Prostate gland (tissue), 2 donors: ENCODE measurements at regions not wholly inside any gene's neighbourhood (a gene's known extent, or its start where the extent isn't known, plus 50 kb on each side); places are given as distances from the start of the nearest gene placed in this dataset.
"Not testable (repeated sequence)": the region's sequence is repeated elsewhere in the genome, so short reads cannot be mapped to it uniquely, and the experiment has no call there.

Experiments used
- DNase-seq: peaks from one replicate; pipeline ENCODE4 v3.0.0-alpha.2; 2019; ENCODE audit warnings: low spot score
- H3K27ac ChIP-seq, 2 donors: fragments of 200-600 bp; sonication (generic); 2 replicates each; pipeline ENCODE4 v1.5.1; 2017 to 2019
- H3K27me3 ChIP-seq: fragments of 200-600 bp; sonication (generic); replicated peaks from 2 replicates; pipeline ENCODE4 v1.5.1; 2019; ENCODE audit not compliant: insufficient read depth
- H3K36me3 ChIP-seq, 2 donors: fragments of 200-600 bp; sonication (generic); 1 replicate in 1 of 2; 2 replicates in 1 of 2; pipeline versions ENCODE4 v1.5.1 to v1.8.1; 2017 to 2019
- H3K4me1 ChIP-seq: fragments of 200-600 bp; sonication (generic); replicated peaks from 2 replicates; pipeline ENCODE4 v1.5.1; 2019
- H3K4me3 ChIP-seq, 2 donors: fragments of 200-600 bp; sonication (generic); 2 replicates each; pipeline ENCODE4 v1.5.1; 2017 to 2019
- H3K9me3 ChIP-seq: fragments of 200-600 bp; sonication (generic); 2 replicates; pipeline ENCODE4 v1.5.1; 2017
- CTCF ChIP-seq, 4 experiments: fragments of 200-600 bp in 2 of 4; fragments of 450-650 bp in 2 of 4; sonication (generic) in 2 of 4; IDR thresholded peaks; 1 replicate in 3 of 4; 2 replicates in 1 of 4; pipeline ENCODE4 v1.5.1; 2016 to 2019; ENCODE audit warnings: antibody characterized with exemption in 4 of 4, mild to moderate bottlenecking in 2 of 4, moderate library complexity in 2 of 4
- POLR2A ChIP-seq: fragments of 450-650 bp; IDR thresholded peaks from one replicate; pipeline ENCODE4 v1.6.1; 2016; ENCODE audit warnings: antibody characterized with exemption, mild to moderate bottlenecking
- POLR2AphosphoS5 ChIP-seq: sonication (generic); formaldehyde crosslinking; IDR thresholded peaks from one replicate; pipeline ENCODE4 v1.6.1; 2017; ENCODE audit warnings: antibody characterized with exemption
- WGBS: methylation state at CpG from one replicate; pipeline ENCODE4 v1.1.5; 2018; 5-methylcytosine and 5-hydroxymethylcytosine counted together
- intact Hi-C: fragments of 100-400 bp; cut with DNase I; formaldehyde crosslinking; loops from one replicate; pipeline ENCODE4 v1.14.2; 2022

DNA sequence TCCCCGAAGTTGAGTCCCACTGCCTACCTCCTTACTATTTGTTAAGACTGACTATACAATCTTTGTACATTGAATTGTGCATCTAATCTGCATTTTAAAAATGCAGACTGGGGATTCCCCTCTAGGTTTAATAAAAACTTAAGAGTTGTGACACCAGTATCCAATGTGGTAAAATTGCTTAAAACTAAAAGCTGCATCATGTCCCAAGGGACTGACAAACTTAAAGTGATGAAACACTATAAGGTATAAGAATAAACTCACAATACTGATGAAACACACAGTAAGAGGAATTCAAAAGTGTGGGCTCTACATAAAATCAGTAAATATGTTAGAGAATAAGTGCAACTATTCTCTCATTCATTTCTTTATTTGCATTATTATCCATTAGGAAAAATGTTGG is 1905.1 kb downstream of the MAT2B start:
- no peak overlapping the region for H3K27ac ChIP-seq
- TF ChIP-seq POLR2A, result no peak
- no peak for TF ChIP-seq POLR2AphosphoS5
- no peak for TF ChIP-seq CTCF (IDR thresholded peaks at IDR 0.05)
- intact Hi-C loops, result no loop called here
- no peak overlapping the region for H3K4me3 ChIP-seq
- no peaks in the 10 kb centered on the region for H3K9me3 ChIP-seq
- H3K36me3 ChIP-seq, result no peaks in the 10 kb centered on the region
- 89% methylated on average over 1 of the region's 1 CpG for WGBS
- no peak for DNase-seq
- no peaks in the 10 kb centered on the region for H3K4me1 ChIP-seq
- H3K27me3 ChIP-seq, result no peaks in the 10 kb centered on the region

- H3K27me3 ChIP-seq, H3K36me3 ChIP-seq, H3K9me3 ChIP-seq, H3K27ac ChIP-seq, DNase-seq, intact Hi-C loops, H3K4me1 ChIP-seq, H3K4me3 ChIP-seq: not testable (repeated sequence)
- 88% methylated on average over 1 of the region's 1 CpG for WGBS
These were observed 1906.1 kb downstream of the MAT2B start for GRCh38 chr5:165411532-165411931.

DNA sequence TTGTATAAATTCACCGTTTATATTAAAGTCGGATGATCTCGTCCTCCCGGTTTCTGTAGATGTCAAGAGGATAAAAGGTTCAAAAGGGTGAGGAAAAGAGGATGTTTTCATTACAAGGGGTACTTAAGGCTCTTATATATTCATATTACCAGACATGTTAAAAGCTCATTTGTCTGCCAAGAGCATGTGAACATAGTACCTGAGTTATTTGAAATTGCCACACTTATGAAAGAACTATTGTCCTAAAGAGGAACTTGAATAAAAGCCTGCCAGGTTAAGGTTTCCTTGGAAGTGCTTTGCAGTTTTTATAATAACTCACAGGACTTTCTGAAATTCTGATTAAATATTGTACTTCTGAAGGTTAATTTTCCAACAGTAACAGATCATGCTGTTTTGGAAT is 1915.1 kb downstream of the MAT2B start:
- TF ChIP-seq POLR2AphosphoS5, result no peak
- TF ChIP-seq CTCF (IDR thresholded peaks at IDR 0.05), result no peak
- TF ChIP-seq POLR2A, result no peak
- WGBS, result 13% methylated on average over 4 of the region's 4 CpGs
- intact Hi-C loops, result no loop called here
- Histone ChIP-seq H3K36me3 (no peaks in the 10 kb centered on the region), H3K9me3 (no peaks in the 10 kb centered on the region), H3K4me3 (no peak overlapping the region), H3K27me3 (no peaks in the 10 kb centered on the region), H3K4me1 (no peaks in the 10 kb centered on the region), H3K27ac (no peak overlapping the region)
- no peak for DNase-seq

- TF ChIP-seq POLR2A (no peak), CTCF (IDR thresholded peaks at IDR 0.05) (no peak), POLR2AphosphoS5 (no peak)
- Histone ChIP-seq H3K4me3 (no peak overlapping the region), H3K9me3 (no peaks in the 10 kb centered on the region), H3K27ac (no peak overlapping the region), H3K4me1 (no peaks in the 10 kb centered on the region), H3K36me3 (no peaks in the 10 kb centered on the region), H3K27me3 (no peaks in the 10 kb centered on the region)
- intact Hi-C loops, result no loop called here
- no peak for DNase-seq
- 86% methylated on average over 10 of the region's 10 CpGs for WGBS
These were observed 1918.4 kb downstream of the MAT2B start for GRCh38 chr5:165423697-165424299.

GRCh38 chr5:165425594-165425993 is 1920.2 kb downstream of the MAT2B start:
- no peak overlapping the region for H3K4me3 ChIP-seq
- no peak overlapping the region for H3K27ac ChIP-seq
- no peak for DNase-seq
- intact Hi-C loops, result no loop called here
- no peak for TF ChIP-seq POLR2AphosphoS5
- no peak for TF ChIP-seq POLR2A
- 73% methylated on average over 4 of the region's 4 CpGs for WGBS
- no peaks in the 10 kb centered on the region for H3K36me3 ChIP-seq
- no peaks in the 10 kb centered on the region for H3K9me3 ChIP-seq
- no peaks in the 10 kb centered on the region for H3K4me1 ChIP-seq
- H3K27me3 ChIP-seq, result no peaks in the 10 kb centered on the region

DNA sequence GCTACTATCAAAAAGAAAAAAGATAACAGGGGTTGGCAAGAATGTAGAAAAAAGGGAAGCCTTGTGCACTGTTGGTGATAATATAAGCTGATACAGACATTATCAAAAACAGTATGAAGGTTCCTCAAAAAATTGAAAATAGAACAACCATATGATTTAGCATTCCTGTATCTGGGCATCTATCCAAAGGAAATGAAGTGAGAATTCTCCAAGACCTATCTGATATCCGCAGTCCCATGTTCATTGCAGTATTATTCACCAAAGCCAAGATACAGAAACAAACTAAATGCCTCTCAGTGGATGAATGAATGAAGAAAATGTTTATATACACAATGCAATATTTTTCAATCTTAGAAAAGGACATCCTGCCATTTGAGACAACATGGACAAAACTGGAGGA is 1943.3 kb downstream of the MAT2B start:
- Histone ChIP-seq H3K27ac (no peak overlapping the region), H3K4me1 (no peaks in the 10 kb centered on the region), H3K27me3 (no peaks in the 10 kb centered on the region), H3K9me3 (no peaks in the 10 kb centered on the region), H3K36me3 (no peaks in the 10 kb centered on the region), H3K4me3 (no peak overlapping the region)
- intact Hi-C loops, result no loop called here
- 68% methylated on average over 1 of the region's 1 CpG for WGBS
- TF ChIP-seq POLR2A (no peak), CTCF (IDR thresholded peaks at IDR 0.05) (no peak), POLR2AphosphoS5 (no peak)
- DNase-seq, result no peak
